ENCODE measurements at regions not wholly inside any gene's neighbourhood (a gene's known extent, or its start where the extent isn't known, plus 50 kb on each side); places are given as distances from the start of the nearest gene placed in this dataset.
"Not testable (repeated sequence)": the region's sequence is repeated elsewhere in the genome, so short reads cannot be mapped to it uniquely, and the experiment has no call there.

- intact Hi-C loops (cut with DNase I) = no loop called here
These were observed 226.2 kb upstream of the DGKB start for GRCh38 chr7:15128716-15129115.

GRCh38 chr7:15126653-15127052 is 224.1 kb upstream of the DGKB start:
- H3K4me3 ChIP-seq; H3K4me1 ChIP-seq; intact Hi-C loops (cut with DNase I); H3K9me3 ChIP-seq; H3K36me3 ChIP-seq; H3K27ac ChIP-seq; H3K27me3 ChIP-seq; DNase-seq (ENCODE audit: extremely low spot score in 2 of 2): not testable (repeated sequence)

More at GRCh38 chr7:15128716-15129115, 226.2 kb upstream of the DGKB start:
- H3K36me3 ChIP-seq = no peaks in the 10 kb centered on the region
- no peaks in the 10 kb centered on the region for H3K27me3 ChIP-seq
- H3K4me1 ChIP-seq = no peaks in the 10 kb centered on the region
- TF ChIP-seq POLR2A (IDR thresholded peaks at IDR 0.05) = no peak
- no peak for TF ChIP-seq CTCF (IDR thresholded peaks at IDR 0.05)
- no peak for TF ChIP-seq POLR2AphosphoS5 (IDR thresholded peaks at IDR 0.05; ENCODE audit: insufficient read depth in 1 of 2, low read depth in 1 of 2)
- no peaks in the 10 kb centered on the region for H3K9me3 ChIP-seq
- H3K27ac ChIP-seq = no peak overlapping the region
- H3K4me3 ChIP-seq = no peak overlapping the region
- DNase-seq (ENCODE audit: extremely low spot score in 2 of 2) = no peak

- TF ChIP-seq POLR2AphosphoS5 (IDR thresholded peaks at IDR 0.05; ENCODE audit: insufficient read depth in 1 of 2, low read depth in 1 of 2) (no peak), POLR2A (IDR thresholded peaks at IDR 0.05) (no peak), CTCF (IDR thresholded peaks at IDR 0.05) (no peak)
- Histone ChIP-seq H3K9me3 (no peaks in the 10 kb centered on the region), H3K36me3 (no peaks in the 10 kb centered on the region), H3K4me1 (no peaks in the 10 kb centered on the region), H3K4me3 (no peak overlapping the region), H3K27me3 (no peaks in the 10 kb centered on the region), H3K27ac (no peak overlapping the region)
- intact Hi-C loops (cut with DNase I) = no loop called here
- DNase-seq (ENCODE audit: extremely low spot score in 2 of 2) = no peak
These were observed 221.3 kb upstream of the DGKB start for GRCh38 chr7:15123901-15124300.

- intact Hi-C loops (cut with DNase I) = no loop called here
- TF ChIP-seq CTCF (IDR thresholded peaks at IDR 0.05) = no peak
- no peak for TF ChIP-seq POLR2A (IDR thresholded peaks at IDR 0.05)
These were observed 211.2 kb upstream of the DGKB start for GRCh38 chr7:15113752-15114151.

GRCh38 chr7:15105711-15106110 is 203.2 kb upstream of the DGKB start:
- Histone ChIP-seq H3K36me3 (no peaks in the 10 kb centered on the region), H3K4me3 (no peak overlapping the region), H3K27ac (no peak overlapping the region), H3K4me1 (no peaks in the 10 kb centered on the region), H3K9me3 (no peaks in the 10 kb centered on the region), H3K27me3 (no peaks in the 10 kb centered on the region)
- DNase-seq (ENCODE audit: extremely low spot score in 2 of 2) = no peak
- TF ChIP-seq POLR2A (IDR thresholded peaks at IDR 0.05) (no peak), CTCF (IDR thresholded peaks at IDR 0.05) (no peak), POLR2AphosphoS5 (IDR thresholded peaks at IDR 0.05; ENCODE audit: insufficient read depth in 1 of 2, low read depth in 1 of 2) (no peak)
- intact Hi-C loops (cut with DNase I) = no loop called here

More at GRCh38 chr7:15113752-15114151, 211.2 kb upstream of the DGKB start:
- H3K27me3 ChIP-seq = no peaks in the 10 kb centered on the region
- no peak overlapping the region for H3K27ac ChIP-seq
- H3K9me3 ChIP-seq = no peaks in the 10 kb centered on the region
- H3K4me1 ChIP-seq = no peaks in the 10 kb centered on the region
- H3K36me3 ChIP-seq = no peaks in the 10 kb centered on the region
- H3K4me3 ChIP-seq = no peak overlapping the region
- no peak for DNase-seq (ENCODE audit: extremely low spot score in 2 of 2)

All from vagina (tissue), 2 donors.